ENCODE measurements at regions not wholly inside any gene's neighbourhood (a gene's known extent, or its start where the extent isn't known, plus 50 kb on each side); places are given as distances from the start of the nearest gene placed in this dataset.

DNA sequence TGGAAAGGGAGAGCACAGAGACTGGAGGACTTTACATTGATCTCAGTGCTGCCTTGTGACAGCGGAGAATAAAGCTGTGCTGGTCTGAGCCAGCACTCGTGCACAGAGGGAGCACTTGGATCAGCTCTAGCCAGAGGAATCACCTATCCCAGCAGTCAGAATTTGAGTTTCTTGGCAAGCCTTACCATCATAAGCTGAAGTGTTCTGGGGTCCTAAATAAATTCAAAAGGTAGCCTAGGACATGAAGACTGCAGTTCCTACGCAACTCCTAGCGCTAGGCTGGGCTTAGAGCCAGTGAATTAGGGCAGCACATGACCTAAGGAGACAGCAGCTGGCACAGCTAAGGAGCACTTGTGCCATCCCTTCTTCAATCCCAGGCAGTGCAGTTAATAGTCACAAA lies 119.5 kb downstream of the HMHB1 start:
- TF ChIP-seq, protein P1, sequence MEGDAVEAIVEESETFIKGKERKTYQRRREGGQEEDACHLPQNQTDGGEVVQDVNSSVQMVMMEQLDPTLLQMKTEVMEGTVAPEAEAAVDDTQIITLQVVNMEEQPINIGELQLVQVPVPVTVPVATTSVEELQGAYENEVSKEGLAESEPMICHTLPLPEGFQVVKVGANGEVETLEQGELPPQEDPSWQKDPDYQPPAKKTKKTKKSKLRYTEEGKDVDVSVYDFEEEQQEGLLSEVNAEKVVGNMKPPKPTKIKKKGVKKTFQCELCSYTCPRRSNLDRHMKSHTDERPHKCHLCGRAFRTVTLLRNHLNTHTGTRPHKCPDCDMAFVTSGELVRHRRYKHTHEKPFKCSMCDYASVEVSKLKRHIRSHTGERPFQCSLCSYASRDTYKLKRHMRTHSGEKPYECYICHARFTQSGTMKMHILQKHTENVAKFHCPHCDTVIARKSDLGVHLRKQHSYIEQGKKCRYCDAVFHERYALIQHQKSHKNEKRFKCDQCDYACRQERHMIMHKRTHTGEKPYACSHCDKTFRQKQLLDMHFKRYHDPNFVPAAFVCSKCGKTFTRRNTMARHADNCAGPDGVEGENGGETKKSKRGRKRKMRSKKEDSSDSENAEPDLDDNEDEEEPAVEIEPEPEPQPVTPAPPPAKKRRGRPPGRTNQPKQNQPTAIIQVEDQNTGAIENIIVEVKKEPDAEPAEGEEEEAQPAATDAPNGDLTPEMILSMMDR (IDR thresholded peaks at IDR 0.05) = no peak
- H3K9ac ChIP-seq (ENCODE audit: insufficient read depth, low read length, poor library complexity, severe bottlenecking) = no peak overlapping the region
- no peak for DNase-seq
- Mint-ChIP-seq H3K27ac (no peak overlapping the region), H3K4me3 (no peak overlapping the region), H3K27me3 (ENCODE audit: low read depth in 3 of 3) (peaks cover 0 to 11% (median 6%) of the 10 kb centered on the region in 3 donors), H3K36me3 (no peaks in the 10 kb centered on the region), H3K4me1 (no peaks in the 10 kb centered on the region), H3K9me3 (peaks cover 2 to 20% (median 10%) of the 10 kb centered on the region in 7 donors)
- no peak overlapping the region for H3K27ac ChIP-seq (ENCODE audit: low read depth in 1 of 2, low read length in 2 of 2)
- no peaks in the 10 kb centered on the region for H4K20me1 ChIP-seq (ENCODE audit: insufficient read depth, low read length)
- intact Hi-C loops (cut with micrococcal nuclease) = no loop called here
- no peak overlapping the region for H3K4me2 ChIP-seq (replicated peaks; ENCODE audit: extremely low read depth, low read length, poor library complexity, severe bottlenecking)
- H3K36me3 ChIP-seq (replicated peaks in 1 of 2; ENCODE audit: control insufficient read depth in 1 of 2, insufficient read depth in 2 of 2, low read length in 2 of 2) = no peaks in the 10 kb centered on the region
- no peak overlapping the region for H3K4me3 ChIP-seq (replicated peaks in 1 of 3; ENCODE audit: low read depth in 2 of 3, low read length in 3 of 3)
- WGBS (ENCODE audit: insufficient coverage) = 94% methylated on average over 4 of the region's 4 CpGs
- peaks cover 0 to 8% of the 10 kb centered on the region in 2 donors for H3K9me3 ChIP-seq (replicated peaks in 1 of 2; ENCODE audit: control insufficient read depth in 1 of 2, insufficient read depth in 1 of 2, low read length in 2 of 2)
- no peak overlapping the region for H2AFZ ChIP-seq (ENCODE audit: insufficient read depth, low read depth, low read length, poor library complexity, severe bottlenecking)
- no peaks in the 10 kb centered on the region for H3K27me3 ChIP-seq (ENCODE audit: control insufficient read depth in 2 of 2, insufficient read depth in 2 of 2, low read length in 2 of 2)
- no peaks in the 10 kb centered on the region for H3K4me1 ChIP-seq (ENCODE audit: control insufficient read depth in 1 of 2, insufficient read depth in 2 of 2, low read length in 2 of 2)
- no peaks in the 10 kb centered on the region for H3K79me2 ChIP-seq (ENCODE audit: insufficient read depth, low read length)

DNA sequence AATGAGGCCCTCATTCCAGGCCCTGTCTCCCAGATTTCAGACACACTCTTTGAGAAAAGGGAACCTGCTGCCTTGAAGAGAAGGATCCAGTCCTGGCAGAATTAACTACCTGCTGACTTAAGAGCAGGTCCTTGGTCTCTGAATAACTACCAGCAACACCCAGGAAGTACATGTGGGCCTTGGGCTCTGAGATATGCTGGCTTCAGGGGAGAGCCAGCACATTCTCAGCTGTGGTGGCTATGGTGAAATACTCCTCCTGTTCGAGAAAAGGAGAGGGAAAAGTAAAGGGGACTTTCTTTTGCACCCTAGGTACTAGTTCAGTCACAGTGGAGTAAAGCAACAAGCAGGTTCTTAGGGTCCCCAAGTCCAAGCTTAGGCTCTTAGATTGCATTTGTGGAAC lies 120.0 kb downstream of the HMHB1 start:
- H3K9me3 ChIP-seq (replicated peaks in 1 of 2; ENCODE audit: control insufficient read depth in 1 of 2, insufficient read depth in 1 of 2, low read length in 2 of 2) = peaks cover 0 to 8% of the 10 kb centered on the region in 2 donors
- Mint-ChIP-seq H3K36me3 (no peaks in the 10 kb centered on the region), H3K4me3 (no peak overlapping the region), H3K9me3 (peaks cover 2 to 20% (median 10%) of the 10 kb centered on the region in 7 donors), H3K27me3 (ENCODE audit: low read depth in 3 of 3) (peaks cover 0 to 11% (median 6%) of the 10 kb centered on the region in 3 donors), H3K4me1 (no peaks in the 10 kb centered on the region), H3K27ac (no peak overlapping the region)
- no peak overlapping the region for H2AFZ ChIP-seq (ENCODE audit: insufficient read depth, low read depth, low read length, poor library complexity, severe bottlenecking)
- DNase-seq = no peak
- TF ChIP-seq, protein P1 (IDR thresholded peaks at IDR 0.05) = no peak
- no peaks in the 10 kb centered on the region for H4K20me1 ChIP-seq (ENCODE audit: insufficient read depth, low read length)
- intact Hi-C loops (cut with micrococcal nuclease) = no loop called here
- no peaks in the 10 kb centered on the region for H3K36me3 ChIP-seq (replicated peaks in 1 of 2; ENCODE audit: control insufficient read depth in 1 of 2, insufficient read depth in 2 of 2, low read length in 2 of 2)
- 83% methylated on average over 1 of the region's 1 CpG for WGBS (ENCODE audit: insufficient coverage)
- H3K4me1 ChIP-seq (ENCODE audit: control insufficient read depth in 1 of 2, insufficient read depth in 2 of 2, low read length in 2 of 2) = no peaks in the 10 kb centered on the region
- no peak overlapping the region for H3K4me3 ChIP-seq (replicated peaks in 1 of 3; ENCODE audit: low read depth in 2 of 3, low read length in 3 of 3)
- H3K4me2 ChIP-seq (replicated peaks; ENCODE audit: extremely low read depth, low read length, poor library complexity, severe bottlenecking) = no peak overlapping the region
- H3K9ac ChIP-seq (ENCODE audit: insufficient read depth, low read length, poor library complexity, severe bottlenecking) = no peak overlapping the region
- H3K27ac ChIP-seq (ENCODE audit: low read depth in 1 of 2, low read length in 2 of 2) = no peak overlapping the region
- no peaks in the 10 kb centered on the region for H3K27me3 ChIP-seq (ENCODE audit: control insufficient read depth in 2 of 2, insufficient read depth in 2 of 2, low read length in 2 of 2)
- H3K79me2 ChIP-seq (ENCODE audit: insufficient read depth, low read length) = no peaks in the 10 kb centered on the region
